Right cardiac atrium (tissue), 5 donors: ENCODE measurements at regions not wholly inside any gene's neighbourhood (a gene's known extent, or its start where the extent isn't known, plus 50 kb on each side); places are given as distances from the start of the nearest gene placed in this dataset.

Experiments used
- ATAC-seq, 2 donors: fragments of 200-7000 bp; cut with Tn5 transposase; one replicate each; pipeline versions ENCODE4 v1.8.0 to v1.9.1; 2020; ENCODE audit warnings: moderate library complexity in 2 of 2, mild to moderate bottlenecking in 1 of 2
- DNase-seq, 3 donors: peaks; one replicate each; pipeline ENCODE4 v3.0.0-alpha.2; 2020
- H3K27ac ChIP-seq: one replicate; pipeline ENCODE4 v1.5.1; 2013; ENCODE audit warnings: mild to moderate bottlenecking, low read length, control low read depth, moderate library complexity
- H3K27me3 ChIP-seq: one replicate; pipeline ENCODE4 v1.6.1; 2013; ENCODE audit not compliant: control insufficient read depth, insufficient read depth
- H3K4me1 ChIP-seq: one replicate; pipeline ENCODE4 v1.6.1; 2013; ENCODE audit warnings: low read length; ENCODE audit not compliant: control insufficient read depth, insufficient read depth
- H3K4me3 ChIP-seq: one replicate; pipeline ENCODE4 v1.5.1; 2013; ENCODE audit warnings: low read length, control low read depth
- H3K9me3 ChIP-seq: one replicate; pipeline ENCODE4 v1.6.1; 2013; ENCODE audit warnings: low read length; ENCODE audit not compliant: control insufficient read depth
- WGBS: extraction: QIAGEN DNeasy Blood & Tissue Kit; methylation state at CpG from one replicate; pipeline ENCODE4 v1.1.7; 2013; 5-methylcytosine and 5-hydroxymethylcytosine counted together
- intact Hi-C, 4 donors: fragments of 100-400 bp; cut with DNase I; formaldehyde crosslinking; loops; one replicate each; pipeline versions ENCODE4 v1.11.0 to v1.14.0; 2022 to 2023
- donor health status: healthy with polysubstance abuse.
- donor health status: DM: no; HTN: yes; CAD: no.
- donor health status: DM: no; HTN: no; CAD: no.
- donor health status: DM: no; HTN: yes; CAD: no; lungs with severe emphysema.
- donor health status: DM: yes; HTN: yes; CAD: no.

- Histone ChIP-seq H3K27ac (no peak overlapping the region), H3K4me3 (no peak overlapping the region), H3K9me3 (no peaks in the 10 kb centered on the region), H3K27me3 (no peaks in the 10 kb centered on the region), H3K4me1 (no peaks in the 10 kb centered on the region)
- intact Hi-C loops: no loop called here
- ATAC-seq: no peak
- 79% methylated on average over 5 of the region's 5 CpGs for WGBS
- DNase-seq: no peak
Observed at GRCh38 chr6:40807484-40807883, 220.3 kb upstream of the LRFN2 start.

- H3K4me1 ChIP-seq: no peaks in the 10 kb centered on the region
- intact Hi-C loops: no loop called here
- no peaks in the 10 kb centered on the region for H3K27me3 ChIP-seq
- DNase-seq (no peak), ATAC-seq (no peak)
- H3K27ac ChIP-seq: no peak overlapping the region
- no peak overlapping the region for H3K4me3 ChIP-seq
- 68% methylated on average over 7 of the region's 7 CpGs for WGBS
- H3K9me3 ChIP-seq: no peaks in the 10 kb centered on the region
Observed at GRCh38 chr6:40806256-40806864, 219.2 kb upstream of the LRFN2 start.

- H3K9me3 ChIP-seq: no peaks in the 10 kb centered on the region
- WGBS: 81% methylated on average over 4 of the region's 4 CpGs
- no peak overlapping the region for H3K4me3 ChIP-seq
- ATAC-seq: no peak
- no peak overlapping the region for H3K27ac ChIP-seq
- DNase-seq: no peak
- no peaks in the 10 kb centered on the region for H3K27me3 ChIP-seq
- H3K4me1 ChIP-seq: no peaks in the 10 kb centered on the region
- intact Hi-C loops: no loop called here
Observed at GRCh38 chr6:40805336-40805735, 218.2 kb upstream of the LRFN2 start.

- no peaks in the 10 kb centered on the region for H3K9me3 ChIP-seq
- H3K27ac ChIP-seq: no peak overlapping the region
- intact Hi-C loops: no loop called here
- H3K4me3 ChIP-seq: no peak overlapping the region
- no peak for DNase-seq
- WGBS: 81% methylated on average over 4 of the region's 4 CpGs
- ATAC-seq: no peak
- H3K4me1 ChIP-seq: no peaks in the 10 kb centered on the region
- no peaks in the 10 kb centered on the region for H3K27me3 ChIP-seq
Observed at GRCh38 chr6:40804905-40805304, 217.7 kb upstream of the LRFN2 start.

GRCh38 chr6:40803897-40804702, 216.9 kb upstream of the LRFN2 start:
- ATAC-seq (no peak), DNase-seq (no peak)
- no peaks in the 10 kb centered on the region for H3K27me3 ChIP-seq
- WGBS: 92% methylated on average over 1 of the region's 1 CpG
- no peaks in the 10 kb centered on the region for H3K9me3 ChIP-seq
- no peaks in the 10 kb centered on the region for H3K4me1 ChIP-seq
- no peak overlapping the region for H3K4me3 ChIP-seq
- no peak overlapping the region for H3K27ac ChIP-seq
- intact Hi-C loops: no loop called here

GRCh38 chr6:40802481-40802880, 215.3 kb upstream of the LRFN2 start:
- intact Hi-C loops: no loop called here
- Histone ChIP-seq H3K27ac (no peak overlapping the region), H3K27me3 (no peaks in the 10 kb centered on the region), H3K4me1 (no peaks in the 10 kb centered on the region), H3K9me3 (no peaks in the 10 kb centered on the region), H3K4me3 (no peak overlapping the region)
- DNase-seq: peak in 2 of 3 donors; percentile 46 to 61
- ATAC-seq: peak; percentile 43 to 71
- 41% methylated on average over 5 of the region's 5 CpGs for WGBS

GRCh38 chr6:40799296-40800140, 212.4 kb upstream of the LRFN2 start:
- ATAC-seq (no peak), DNase-seq (no peak)
- Histone ChIP-seq H3K9me3 (no peaks in the 10 kb centered on the region), H3K4me3 (no peak overlapping the region), H3K27me3 (no peaks in the 10 kb centered on the region), H3K27ac (no peak overlapping the region), H3K4me1 (no peaks in the 10 kb centered on the region)
- intact Hi-C loops: no loop called here
- WGBS: 76% methylated on average over 8 of the region's 8 CpGs

GRCh38 chr6:40798069-40798770, 211.1 kb upstream of the LRFN2 start:
- intact Hi-C loops: no loop called here
- ATAC-seq (no peak), DNase-seq (no peak)
- 91% methylated on average over 7 of the region's 7 CpGs for WGBS
- Histone ChIP-seq H3K4me3 (no peak overlapping the region), H3K9me3 (no peaks in the 10 kb centered on the region), H3K4me1 (no peaks in the 10 kb centered on the region), H3K27me3 (no peaks in the 10 kb centered on the region), H3K27ac (no peak overlapping the region)

GRCh38 chr6:40796260-40797221, 209.4 kb upstream of the LRFN2 start:
- intact Hi-C loops: no loop called here
- Histone ChIP-seq H3K4me1 (no peaks in the 10 kb centered on the region), H3K27me3 (no peaks in the 10 kb centered on the region), H3K9me3 (no peaks in the 10 kb centered on the region), H3K4me3 (no peak overlapping the region), H3K27ac (no peak overlapping the region)
- peak in 2 of 3 donors; percentile 68 to 79 for DNase-seq
- 45% methylated on average over 14 of the region's 14 CpGs for WGBS
- ATAC-seq: peak; percentile 31 to 38

- no peaks in the 10 kb centered on the region for H3K27me3 ChIP-seq
- DNase-seq (no peak), ATAC-seq (no peak)
- intact Hi-C loops: no loop called here
- no peaks in the 10 kb centered on the region for H3K4me1 ChIP-seq
- no peaks in the 10 kb centered on the region for H3K9me3 ChIP-seq
- no peak overlapping the region for H3K27ac ChIP-seq
- WGBS: 80% methylated on average over 2 of the region's 2 CpGs
- no peak overlapping the region for H3K4me3 ChIP-seq
Observed at GRCh38 chr6:40794586-40794985, 207.4 kb upstream of the LRFN2 start.
